ENCODE measurements at regions not wholly inside any gene's neighbourhood (a gene's known extent, or its start where the extent isn't known, plus 50 kb on each side); places are given as distances from the start of the nearest gene placed in this dataset.

GRCh38 chr5:88583471-88583870 is 299.5 kb downstream of the MEF2C start:
- H3K23me2 ChIP-seq (ENCODE audit: low read depth, low read length) = no peaks in the 10 kb centered on the region
- H4K91ac ChIP-seq (replicated peaks; ENCODE audit: insufficient read length, low read length) = no peak overlapping the region
- H3K79me2 ChIP-seq (ENCODE audit: control insufficient read depth in 1 of 2, insufficient read depth in 2 of 2, low read length in 2 of 2) = no peaks in the 10 kb centered on the region
- H2BK12ac ChIP-seq (ENCODE audit: low read depth, low read length) = no peak overlapping the region
- DNase-seq (ENCODE audit: low read depth in 1 of 2, low spot score in 2 of 2) (no peak), FAIRE-seq (no peak)
- no peak overlapping the region for H2AFZ ChIP-seq (ENCODE audit: low read length)
- CTCF ChIA-PET (ENCODE audit: partially characterized antibody) = interaction anchor here (0.8 kb wide), 1 partner anchor 16 kb away, joined by 4 read pairs; no protein-coding TSS in a partner anchor
- H4K5ac ChIP-seq (ENCODE audit: insufficient read length, low read depth, low read length) = no peak overlapping the region
- no peaks in the 10 kb centered on the region for H4K20me1 ChIP-seq (replicated peaks in 1 of 2; ENCODE audit: control insufficient read depth in 1 of 2, insufficient read depth in 2 of 2, low read length in 2 of 2)
- no peak overlapping the region for H2BK20ac ChIP-seq (ENCODE audit: low read length)
- H3K9ac ChIP-seq (replicated peaks in 1 of 4; ENCODE audit: extremely low read depth in 1 of 4, low read depth in 3 of 4, low read length in 3 of 4) = no peak overlapping the region
- H3K27me3 ChIP-seq (replicated peaks in 1 of 4; ENCODE audit: control insufficient read depth in 3 of 4, extremely low read depth in 1 of 4, insufficient read depth in 3 of 4, low read length in 3 of 4) = no peaks in the 10 kb centered on the region
- no peak overlapping the region for H4K8ac ChIP-seq (ENCODE audit: extremely low read depth, insufficient read depth, low read length)
- no peak overlapping the region for H2BK5ac ChIP-seq (ENCODE audit: low read depth, low read length)
- no peak overlapping the region for H2AK5ac ChIP-seq (ENCODE audit: low read depth, low read length)
- H3K23ac ChIP-seq (ENCODE audit: insufficient read length) = no peak overlapping the region
- no peak overlapping the region for H3K4ac ChIP-seq (replicated peaks; ENCODE audit: insufficient read length, low read depth, low read length)
- H2BK120ac ChIP-seq (replicated peaks; ENCODE audit: low read depth, low read length) = no peak overlapping the region
- no peaks in the 10 kb centered on the region for H3K4me1 ChIP-seq (replicated peaks in 1 of 4; ENCODE audit: control insufficient read depth in 3 of 4, insufficient read depth in 4 of 4, low read length in 3 of 4)
- no peak overlapping the region for H3K4me3 ChIP-seq (ENCODE audit: extremely low read depth in 1 of 4, insufficient read depth in 2 of 4, low read depth in 3 of 4, low read length in 4 of 4)
- POLR2A ChIA-PET (ENCODE audit: partially characterized antibody) = no interaction called here
- H3K14ac ChIP-seq (ENCODE audit: insufficient read length) = no peak overlapping the region
- H3K79me1 ChIP-seq (ENCODE audit: low read depth, low read length) = no peaks in the 10 kb centered on the region
- no peaks in the 10 kb centered on the region for H3K36me3 ChIP-seq (ENCODE audit: control insufficient read depth in 2 of 4, insufficient read depth in 4 of 4, low read length in 3 of 4)
- TF ChIP-seq SIN3A (conservative IDR thresholded peaks at IDR 0.05 in 1 of 2, IDR thresholded peaks at IDR 0.05 in 1 of 2; ENCODE audit: low read depth in 1 of 2, low read length in 2 of 2) = no peak
- TF ChIP-seq, protein P1, sequence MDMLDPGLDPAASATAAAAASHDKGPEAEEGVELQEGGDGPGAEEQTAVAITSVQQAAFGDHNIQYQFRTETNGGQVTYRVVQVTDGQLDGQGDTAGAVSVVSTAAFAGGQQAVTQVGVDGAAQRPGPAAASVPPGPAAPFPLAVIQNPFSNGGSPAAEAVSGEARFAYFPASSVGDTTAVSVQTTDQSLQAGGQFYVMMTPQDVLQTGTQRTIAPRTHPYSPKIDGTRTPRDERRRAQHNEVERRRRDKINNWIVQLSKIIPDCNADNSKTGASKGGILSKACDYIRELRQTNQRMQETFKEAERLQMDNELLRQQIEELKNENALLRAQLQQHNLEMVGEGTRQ (IDR thresholded peaks at IDR 0.05; ENCODE audit: low read length) = no peak
- no peak for TF ChIP-seq ZNF274 (IDR thresholded peaks at IDR 0.05; ENCODE audit: borderline replicate concordance, extremely low read depth, low read length)
- TF ChIP-seq, protein P2, sequence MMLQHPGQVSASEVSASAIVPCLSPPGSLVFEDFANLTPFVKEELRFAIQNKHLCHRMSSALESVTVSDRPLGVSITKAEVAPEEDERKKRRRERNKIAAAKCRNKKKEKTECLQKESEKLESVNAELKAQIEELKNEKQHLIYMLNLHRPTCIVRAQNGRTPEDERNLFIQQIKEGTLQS (IDR thresholded peaks at IDR 0.05; ENCODE audit: insufficient read depth, low read depth, low read length) = no peak
- no peak for TF ChIP-seq CREB1 (IDR thresholded peaks at IDR 0.05)
- no peak for TF ChIP-seq HDAC6 (IDR thresholded peaks at IDR 0.05; ENCODE audit: low read depth, low read length)
- TF ChIP-seq SIRT6 (IDR thresholded peaks at IDR 0.05; ENCODE audit: low read length) = no peak
- TF ChIP-seq CHD1 (IDR thresholded peaks at IDR 0.05; ENCODE audit: low read depth, low read length) = no peak
- no peak for TF ChIP-seq GTF2F1 (IDR thresholded peaks at IDR 0.05; ENCODE audit: borderline replicate concordance, low read depth, low read length)
- no peak overlapping the region for H3K27ac ChIP-seq (ENCODE audit: low read depth, low read length)
- 82% methylated on average over 1 of the region's 1 CpG; no CpG with 5 or more reads in 1 of the 2 experiments for WGBS, 2 experiments (ENCODE audit: extremely low coverage in 1 of 2, insufficient coverage in 1 of 2, insufficient read length in 1 of 2, insufficient replicate concordance in 2 of 2, low coverage in 1 of 2, low lambda C conversion rate in 2 of 2, missing lambda C conversion rate in 1 of 2)
- no peak overlapping the region for H3K18ac ChIP-seq (ENCODE audit: extremely low read depth, low read length)
- no peaks in the 10 kb centered on the region for H3K9me3 ChIP-seq (ENCODE audit: insufficient read depth in 2 of 2, low read depth in 1 of 2, low read length in 1 of 2)
- H2BK15ac ChIP-seq (ENCODE audit: low read length) = no peak overlapping the region
- H3K4me2 ChIP-seq (ENCODE audit: insufficient read depth in 1 of 2, low read depth in 2 of 2, low read length in 2 of 2) = no peak overlapping the region
- no peak overlapping the region for H3K56ac ChIP-seq (replicated peaks; ENCODE audit: insufficient read length, low read depth, low read length)
